ENCODE measurements at regions not wholly inside any gene's neighbourhood (a gene's known extent, or its start where the extent isn't known, plus 50 kb on each side); places are given as distances from the start of the nearest gene placed in this dataset.

- H4K8ac ChIP-seq (ENCODE audit: low read depth in 2 of 2, low read length in 2 of 2) = no peak overlapping the region
- H2BK120ac ChIP-seq (ENCODE audit: low read depth, low read length) = no peak overlapping the region
- no peak overlapping the region for H3K4ac ChIP-seq (ENCODE audit: low read depth, low read length)
- H3K4me3 ChIP-seq (ENCODE audit: insufficient read depth, low read depth, low read length) = no peak overlapping the region
- H3K23ac ChIP-seq (ENCODE audit: low read depth, low read length) = no peak overlapping the region
- H2BK20ac ChIP-seq (ENCODE audit: low read depth, low read length) = no peak overlapping the region
- dilution Hi-C loops (cut with HindIII; ENCODE audit: low sequenced_read_pairs, unreplicated experiment) = no loop called here
- no peak overlapping the region for H3K27ac ChIP-seq (ENCODE audit: insufficient read depth, low read length)
- DNase-seq (no peak), ATAC-seq (ENCODE audit: low read depth) (no peak)
- H3K9me1 ChIP-seq (ENCODE audit: insufficient read depth, low read length) = no peaks in the 10 kb centered on the region
- H3K4me2 ChIP-seq (ENCODE audit: low read depth, low read length) = no peak overlapping the region
- H4K20me1 ChIP-seq (ENCODE audit: insufficient read depth, low read length) = no peaks in the 10 kb centered on the region
- BruUV-seq (replicated peaks) = no TSS peak
- H2AK5ac ChIP-seq (ENCODE audit: low read depth, low read length) = no peak overlapping the region
- no peaks in the 10 kb centered on the region for H3K79me1 ChIP-seq (ENCODE audit: low read depth in 1 of 2, low read length in 2 of 2)
- in situ Hi-C loops (cut with MboI; ENCODE audit: low sequenced_read_pairs) = no loop called here
- no peak overlapping the region for H3K18ac ChIP-seq (ENCODE audit: low read depth, low read length)
- H3K9me3 ChIP-seq (ENCODE audit: control insufficient read depth, insufficient read depth, low read length) = peaks cover 2% of the 10 kb centered on the region; the same call in 1 of the 2 replicates
- intact Hi-C loops (cut with micrococcal nuclease) = no loop called here
- no peak overlapping the region for H2AK9ac ChIP-seq (replicated peaks; ENCODE audit: low read depth, low read length, poor library complexity)
- no peak overlapping the region for H4K91ac ChIP-seq (ENCODE audit: insufficient read depth, low read depth, low read length)
- no peak overlapping the region for H2AFZ ChIP-seq (replicated peaks; ENCODE audit: low read length, poor library complexity)
- no peak overlapping the region for H3K14ac ChIP-seq (replicated peaks; ENCODE audit: low read depth, low read length)
- H3K27me3 ChIP-seq (ENCODE audit: control insufficient read depth, insufficient read depth, low read length) = no peaks in the 10 kb centered on the region
- no peak overlapping the region for H2BK5ac ChIP-seq (ENCODE audit: low read depth, low read length, poor library complexity, severe bottlenecking)
- CTCF ChIA-PET = no interaction called here
- H3K9ac ChIP-seq (ENCODE audit: low read depth, low read length) = no peak overlapping the region
- H3K56ac ChIP-seq (ENCODE audit: extremely low read depth, insufficient read depth, low read length) = no peak overlapping the region
- no peak overlapping the region for H2BK15ac ChIP-seq (ENCODE audit: low read depth, low read length)
- no peaks in the 10 kb centered on the region for H3K4me1 ChIP-seq (ENCODE audit: control insufficient read depth, insufficient read depth, low read length)
- no CpG with 5 or more reads among the region's 2 CpGs for WGBS, 2 experiments (ENCODE audit: extremely low coverage in 2 of 2, insufficient read length in 1 of 2)
- no peak overlapping the region for H4K5ac ChIP-seq (ENCODE audit: low read depth, low read length)
- no peak for TF ChIP-seq MXI1 (IDR thresholded peaks at IDR 0.05; ENCODE audit: borderline replicate concordance, low read depth, low read length)
- no peak for TF ChIP-seq RCOR1 (IDR thresholded peaks at IDR 0.05; ENCODE audit: insufficient replicate concordance, low read length)
- no peak for TF ChIP-seq CEBPB (IDR thresholded peaks at IDR 0.05; ENCODE audit: low read depth, low read length)
- no peak for TF ChIP-seq MAFK (IDR thresholded peaks at IDR 0.05; ENCODE audit: low read depth, low read length)
- no peak for TF ChIP-seq RFX5 (IDR thresholded peaks at IDR 0.05; ENCODE audit: low read depth, low read length)
- no peak for TF ChIP-seq BHLHE40 (IDR thresholded peaks at IDR 0.05; ENCODE audit: low read depth, low read length)
- no peak for TF ChIP-seq POLR2A (IDR thresholded peaks at IDR 0.05; ENCODE audit: low read depth, low read length)
- TF ChIP-seq RAD21 (IDR thresholded peaks at IDR 0.05; ENCODE audit: low read length) = no peak
- no peak for TF ChIP-seq CHD1 (IDR thresholded peaks at IDR 0.05; ENCODE audit: low read depth, low read length)
- TF ChIP-seq, protein P1, sequence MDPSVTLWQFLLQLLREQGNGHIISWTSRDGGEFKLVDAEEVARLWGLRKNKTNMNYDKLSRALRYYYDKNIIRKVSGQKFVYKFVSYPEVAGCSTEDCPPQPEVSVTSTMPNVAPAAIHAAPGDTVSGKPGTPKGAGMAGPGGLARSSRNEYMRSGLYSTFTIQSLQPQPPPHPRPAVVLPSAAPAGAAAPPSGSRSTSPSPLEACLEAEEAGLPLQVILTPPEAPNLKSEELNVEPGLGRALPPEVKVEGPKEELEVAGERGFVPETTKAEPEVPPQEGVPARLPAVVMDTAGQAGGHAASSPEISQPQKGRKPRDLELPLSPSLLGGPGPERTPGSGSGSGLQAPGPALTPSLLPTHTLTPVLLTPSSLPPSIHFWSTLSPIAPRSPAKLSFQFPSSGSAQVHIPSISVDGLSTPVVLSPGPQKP (IDR thresholded peaks at IDR 0.05; ENCODE audit: borderline replicate concordance, low read depth, low read length) = no peak
- no peak for TF ChIP-seq MAZ (IDR thresholded peaks at IDR 0.05; ENCODE audit: borderline replicate concordance, low read depth, low read length)
- TF ChIP-seq FOS (IDR thresholded peaks at IDR 0.05; ENCODE audit: low read depth, low read length) = no peak
- TF ChIP-seq CTCF (conservative IDR thresholded peaks at IDR 0.05; ENCODE audit: low read depth, low read length) = no peak
- no peak for TF ChIP-seq NFE2L2 (IDR thresholded peaks at IDR 0.05; ENCODE audit: low read depth, low read length)
- TF ChIP-seq USF2 (IDR thresholded peaks at IDR 0.05; ENCODE audit: low read depth, low read length) = no peak
- TF ChIP-seq SMC3 (IDR thresholded peaks at IDR 0.05; ENCODE audit: low read depth, low read length) = no peak
- no peaks in the 10 kb centered on the region for H3K36me3 ChIP-seq (ENCODE audit: control insufficient read depth, insufficient read depth, low read length)
- POLR2A ChIA-PET (ENCODE audit: unreplicated experiment) = no interaction called here
These were observed 743.4 kb upstream of the CNTN5 start for GRCh38 chr11:98277251-98277912.

Measured in IMR-90 (cell line).